Chondrocyte (in vitro differentiated cells): ENCODE measurements at regions not wholly inside any gene's neighbourhood (a gene's known extent, or its start where the extent isn't known, plus 50 kb on each side); places are given as distances from the start of the nearest gene placed in this dataset.

Source experiments
- DNase-seq: peaks from one replicate; pipeline ENCODE4 v3.0.0; 2021; ENCODE audit warnings: mixed read lengths, low spot score
- H3K27ac Mint-ChIP-seq: one replicate; pipeline ENCODE4 v1.8.0; 2021; ENCODE audit warnings: mild to moderate bottlenecking, moderate library complexity, mixed read lengths; ENCODE audit not compliant: unreplicated experiment
- H3K27me3 Mint-ChIP-seq: 2 replicates; pipeline ENCODE4 v1.8.0; 2021; ENCODE audit warnings: low read depth, mixed read lengths
- H3K36me3 Mint-ChIP-seq: 2 replicates; pipeline ENCODE4 v1.8.0; 2021; ENCODE audit warnings: low read depth, mixed read lengths
- H3K4me1 Mint-ChIP-seq: 2 replicates; pipeline ENCODE4 v1.8.0; 2021; ENCODE audit warnings: low read depth, mild to moderate bottlenecking, mixed read lengths
- H3K4me3 Mint-ChIP-seq: one replicate; pipeline ENCODE4 v1.8.0; 2021; ENCODE audit warnings: mild to moderate bottlenecking, moderate library complexity, mixed read lengths; ENCODE audit not compliant: unreplicated experiment
- H3K9me3 Mint-ChIP-seq: 2 replicates; pipeline ENCODE4 v1.8.0; 2021; ENCODE audit warnings: low read depth, mixed read lengths
- CTCF ChIP-seq: fragments of 200-600 bp; sonication (generic); IDR thresholded peaks from 2 replicates; pipeline ENCODE4 v1.5.0; 2021; ENCODE audit warnings: antibody characterized with exemption, mild to moderate bottlenecking, moderate library complexity

DNA sequence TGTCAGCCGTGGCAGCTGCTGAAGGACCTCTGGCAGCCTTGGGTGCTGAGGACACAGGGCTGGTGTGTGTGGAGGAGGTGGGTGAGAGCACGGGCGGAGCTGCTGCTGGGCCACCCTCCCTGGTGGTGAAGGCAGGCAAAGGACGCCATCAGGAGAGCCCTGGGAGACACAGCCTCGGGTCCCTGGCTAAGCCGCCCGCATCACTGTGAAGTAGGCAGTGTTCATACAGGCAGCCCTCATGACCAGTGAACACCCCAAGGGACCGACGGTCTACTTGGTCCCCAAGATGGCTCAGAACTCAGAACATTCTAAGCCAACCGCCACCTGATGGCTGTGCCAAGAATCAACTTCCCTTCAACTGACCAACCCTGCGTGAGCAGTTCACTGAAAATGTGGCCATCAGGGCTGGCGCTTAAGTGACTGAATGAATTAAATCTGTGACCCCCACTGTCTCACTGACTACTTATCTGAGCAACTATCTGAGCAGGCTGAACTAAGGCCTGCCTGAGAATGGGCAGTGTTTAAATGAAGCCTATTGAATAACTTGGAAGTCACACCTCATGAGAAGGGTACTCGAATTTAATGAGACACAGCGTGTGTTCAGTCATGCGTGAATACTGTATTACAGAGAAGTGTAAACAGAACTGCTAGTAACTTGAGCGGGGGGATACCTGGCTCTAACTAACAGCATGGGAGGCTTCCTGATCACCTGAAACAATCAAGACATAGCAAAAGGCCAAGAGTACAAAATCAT lies 54.7 kb upstream of the SIMC1 start:
- Mint-ChIP-seq H3K36me3 (peaks cover 2% of the 10 kb centered on the region), H3K4me1 (peaks cover 7% of the 10 kb centered on the region), H3K4me3 (no peak overlapping the region), H3K27me3 (peaks cover 49% of the 10 kb centered on the region), H3K9me3 (peaks cover 4% of the 10 kb centered on the region), H3K27ac (no peak overlapping the region)
- DNase-seq: no peak
- TF ChIP-seq CTCF: no peak

- DNase-seq: no peak
- Mint-ChIP-seq H3K9me3 (no peaks in the 10 kb centered on the region), H3K27ac (no peak overlapping the region), H3K36me3 (peaks cover 2% of the 10 kb centered on the region), H3K27me3 (peaks cover 37% of the 10 kb centered on the region), H3K4me3 (no peak overlapping the region), H3K4me1 (peaks cover 7% of the 10 kb centered on the region)
- no peak for TF ChIP-seq CTCF
These were observed 53.6 kb upstream of the SIMC1 start for GRCh38 chr5:176184608-176185132.

DNA sequence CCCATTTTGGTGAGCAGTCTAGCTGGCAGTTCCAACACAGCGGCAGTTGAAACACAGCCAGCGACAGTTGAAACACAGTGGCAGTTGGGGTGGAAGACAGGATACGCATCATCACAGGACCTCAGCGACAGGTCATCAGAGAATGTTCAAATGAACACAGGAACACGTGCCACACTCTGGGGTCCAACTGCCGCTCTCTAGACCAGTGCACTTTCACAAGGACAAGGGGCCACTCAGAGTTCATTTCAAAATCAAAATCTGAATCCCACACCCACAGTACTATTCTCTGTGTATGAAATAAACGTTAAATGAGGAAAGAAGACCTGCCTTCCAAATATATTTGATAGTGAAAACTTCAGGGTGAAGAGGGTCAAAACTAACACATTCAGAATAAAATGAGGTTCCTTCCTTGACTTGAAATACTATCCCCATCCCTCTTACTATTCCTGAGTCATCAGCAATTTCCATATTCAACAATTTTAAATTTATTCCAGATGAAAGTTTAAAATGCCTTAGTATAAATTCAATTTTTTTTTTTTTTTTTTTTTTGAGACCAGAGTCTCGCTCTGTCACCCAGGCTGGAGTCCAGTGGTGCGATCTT lies 53.0 kb upstream of the SIMC1 start:
- Mint-ChIP-seq H3K27me3 (peaks cover 33% of the 10 kb centered on the region), H3K4me1 (peaks cover 4% of the 10 kb centered on the region), H3K4me3 (no peak overlapping the region), H3K36me3 (no peaks in the 10 kb centered on the region), H3K9me3 (no peaks in the 10 kb centered on the region), H3K27ac (no peak overlapping the region)
- TF ChIP-seq CTCF: no peak
- DNase-seq: no peak

DNA sequence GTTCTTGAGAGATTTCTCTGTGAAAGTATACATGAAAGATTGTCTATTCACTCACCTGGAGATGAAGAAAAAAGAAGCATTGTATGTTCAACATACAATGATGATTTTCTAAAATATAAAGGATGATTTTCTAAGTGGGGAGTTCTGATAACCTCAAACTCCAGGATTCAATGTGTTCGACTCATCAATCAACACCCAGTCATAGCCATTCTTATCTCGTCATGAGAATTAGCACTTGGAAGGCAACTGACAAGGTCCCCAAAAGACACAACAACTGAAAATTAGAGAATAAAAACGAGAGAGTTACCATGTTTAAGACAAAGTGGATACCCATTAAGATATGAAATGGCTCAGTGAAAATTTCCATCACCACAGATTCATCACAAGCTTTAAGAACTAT lies 52.1 kb upstream of the SIMC1 start:
- Mint-ChIP-seq H3K27ac (no peak overlapping the region), H3K4me3 (no peak overlapping the region), H3K36me3 (no peaks in the 10 kb centered on the region), H3K4me1 (no peaks in the 10 kb centered on the region), H3K27me3 (peaks cover 27% of the 10 kb centered on the region), H3K9me3 (no peaks in the 10 kb centered on the region)
- no peak for TF ChIP-seq CTCF
- DNase-seq: no peak

GRCh38 chr5:176187276-176188062 lies 50.8 kb upstream of the SIMC1 start:
- Mint-ChIP-seq H3K36me3 (no peaks in the 10 kb centered on the region), H3K9me3 (no peaks in the 10 kb centered on the region), H3K27ac (no peak overlapping the region), H3K27me3 (peaks cover 13% of the 10 kb centered on the region), H3K4me3 (no peak overlapping the region), H3K4me1 (no peaks in the 10 kb centered on the region)
- no peak for TF ChIP-seq CTCF
- no peak for DNase-seq
